GM19468 (cell line): ENCODE measurements at regions not wholly inside any gene's neighbourhood (a gene's known extent, or its start where the extent isn't known, plus 50 kb on each side); places are given as distances from the start of the nearest gene placed in this dataset.
"Not testable (repeated sequence)": the region's sequence is repeated elsewhere in the genome, so short reads cannot be mapped to it uniquely, and the experiment has no call there.

ENCODE experiments used
- ATAC-seq: cut with Tn5 transposase; IDR thresholded peaks from one replicate; pipeline ENCODE4 v1.9.1; 2021; ENCODE audit warnings: mild to moderate bottlenecking, moderate library complexity, moderate number of reproducible peaks; ENCODE audit not compliant: unreplicated experiment; ENCODE audit errors: extremely low read depth

GRCh38 chr3:22795917-22796316 is 407.2 kb upstream of the UBE2E2 start:
- ATAC-seq, result no peak

- ATAC-seq, result no peak
Measured at GRCh38 chr3:22798461-22798860, 404.7 kb upstream of the UBE2E2 start.

GRCh38 chr3:22819209-22819608 is 383.9 kb upstream of the UBE2E2 start:
- ATAC-seq, result no peak

GRCh38 chr3:22835041-22835440 is 368.1 kb upstream of the UBE2E2 start:
- ATAC-seq, result no peak

- no peak for ATAC-seq
Measured at GRCh38 chr3:22836131-22836530, 367.0 kb upstream of the UBE2E2 start.

GRCh38 chr3:22843854-22844253 is 359.3 kb upstream of the UBE2E2 start:
- no peak for ATAC-seq

- no peak for ATAC-seq
Measured at GRCh38 chr3:22846566-22846965, 356.6 kb upstream of the UBE2E2 start.

- ATAC-seq, result not testable (repeated sequence)
Measured at GRCh38 chr3:22849583-22849982, 353.5 kb upstream of the UBE2E2 start.

GRCh38 chr3:22856811-22857210 is 346.3 kb upstream of the UBE2E2 start:
- ATAC-seq, result no peak

- ATAC-seq, result no peak
Measured at GRCh38 chr3:22858486-22858885, 344.6 kb upstream of the UBE2E2 start.

- ATAC-seq, result no peak
Measured at GRCh38 chr3:22859618-22860017, 343.5 kb upstream of the UBE2E2 start.

- no peak for ATAC-seq
Measured at GRCh38 chr3:22861426-22861825, 341.7 kb upstream of the UBE2E2 start.

GRCh38 chr3:22862111-22862510 is 341.0 kb upstream of the UBE2E2 start:
- ATAC-seq, result no peak

- not testable (repeated sequence) for ATAC-seq
Measured at GRCh38 chr3:22882834-22883233, 320.3 kb upstream of the UBE2E2 start.

- ATAC-seq, result no peak
Measured at GRCh38 chr3:22885039-22885438, 318.1 kb upstream of the UBE2E2 start.

- ATAC-seq, result no peak
Measured at GRCh38 chr3:22885574-22886341, 317.4 kb upstream of the UBE2E2 start.

- no peak for ATAC-seq
Measured at GRCh38 chr3:22886439-22887068, 316.6 kb upstream of the UBE2E2 start.

GRCh38 chr3:22887664-22888291 is 315.3 kb upstream of the UBE2E2 start:
- ATAC-seq, result no peak

GRCh38 chr3:22893101-22893500 is 310.0 kb upstream of the UBE2E2 start:
- no peak for ATAC-seq

GRCh38 chr3:22893644-22894325 is 309.3 kb upstream of the UBE2E2 start:
- no peak for ATAC-seq

GRCh38 chr3:22894865-22895264 is 308.3 kb upstream of the UBE2E2 start:
- no peak for ATAC-seq
